GM10248 (cell line): ENCODE measurements at regions not wholly inside any gene's neighbourhood (a gene's known extent, or its start where the extent isn't known, plus 50 kb on each side); places are given as distances from the start of the nearest gene placed in this dataset.

Source experiments
- CTCF ChIA-PET: fragments of 300-600 bp; sonication (Branson Sonifier 250); formaldehyde crosslinking; extraction: SDS; loops from one replicate; lab custom pipeline; 2021; ENCODE audit warnings: antibody characterized with exemption; lab: Yijun Ruan, JAX
- POLR2A ChIA-PET: fragments of 350-650 bp; sonication (Branson Sonifier 250); formaldehyde crosslinking; extraction: SDS; loops from one replicate; lab custom pipeline; 2020; ENCODE audit warnings: antibody characterized with exemption; lab: Yijun Ruan, JAX
- DNase-seq: peaks from one replicate; pipeline ENCODE4 v3.0.0; 2012; ENCODE audit errors: extremely low spot score
- CTCF ChIP-seq: IDR thresholded peaks from 2 replicates; pipeline ENCODE4 v1.5.1; 2012; ENCODE audit warnings: mild to moderate bottlenecking, low read depth; ENCODE audit errors: extremely low read depth, missing control alignments, control extremely low read depth

GRCh38 chr16:66044089-66044488, 322.4 kb upstream of the CDH5 start:
- ChIA-PET CTCF (no interaction called here), POLR2A (no interaction called here)
- DNase-seq = no peak
- no peak for TF ChIP-seq CTCF

GRCh38 chr16:66043326-66043725, 323.2 kb upstream of the CDH5 start:
- POLR2A ChIA-PET = no interaction called here
- DNase-seq = no peak
- no peak for TF ChIP-seq CTCF
- CTCF ChIA-PET = no interaction called here

- CTCF ChIA-PET = no interaction called here
- DNase-seq = no peak
- no peak for TF ChIP-seq CTCF
- POLR2A ChIA-PET = no interaction called here
Observed at GRCh38 chr16:66042341-66042740, 324.1 kb upstream of the CDH5 start.

- DNase-seq = no peak
- ChIA-PET POLR2A (no interaction called here), CTCF (no interaction called here)
- no peak for TF ChIP-seq CTCF
Observed at GRCh38 chr16:66041907-66042306, 324.6 kb upstream of the CDH5 start.

- DNase-seq = no peak
- CTCF ChIA-PET = no interaction called here
- POLR2A ChIA-PET = no interaction called here
- no peak for TF ChIP-seq CTCF
Observed at GRCh38 chr16:66039793-66040192, 326.7 kb upstream of the CDH5 start.

GRCh38 chr16:66036793-66037715, 329.4 kb upstream of the CDH5 start:
- POLR2A ChIA-PET = no interaction called here
- CTCF ChIA-PET = no interaction called here
- DNase-seq = no peak
- TF ChIP-seq CTCF = no peak
